Neural cell (in vitro differentiated cells): ENCODE measurements at regions not wholly inside any gene's neighbourhood (a gene's known extent, or its start where the extent isn't known, plus 50 kb on each side); places are given as distances from the start of the nearest gene placed in this dataset.

Experiments
- EZH2 ChIP-seq: fragments of 200-600, 300-800 bp; shearing (Covaris generic), sonication (generic); IDR thresholded peaks from 2 replicates; pipeline ENCODE4 v1.6.1; 2014; ENCODE audit warnings: antibody characterized with exemption, low read length, borderline replicate concordance, mild to moderate bottlenecking; ENCODE audit not compliant: insufficient read depth, poor library complexity, severe bottlenecking
- MXI1 ChIP-seq: fragments of 450-650 bp; conservative IDR thresholded peaks from 2 replicates; pipeline ENCODE4 v1.6.1; 2014; ENCODE audit warnings: antibody characterized with exemption, mild to moderate bottlenecking; ENCODE audit not compliant: poor library complexity, severe bottlenecking
- SMC3 ChIP-seq: fragments of 450-650 bp; conservative IDR thresholded peaks from 2 replicates; pipeline ENCODE4 v1.6.1; 2014; ENCODE audit warnings: antibody characterized with exemption, mild to moderate bottlenecking, moderate library complexity; ENCODE audit not compliant: poor library complexity
- TF ChIP-seq, protein P1 (sequence below): fragments of 450-650 bp; IDR thresholded peaks from 2 replicates; pipeline ENCODE4 v1.5.1; 2014; ENCODE audit warnings: antibody characterized with exemption, mild to moderate bottlenecking, moderate library complexity; ENCODE audit not compliant: poor library complexity, severe bottlenecking

GRCh38 chr4:177107288-177107921 is 202.3 kb upstream of the NEIL3 start:
- TF ChIP-seq, protein P1, sequence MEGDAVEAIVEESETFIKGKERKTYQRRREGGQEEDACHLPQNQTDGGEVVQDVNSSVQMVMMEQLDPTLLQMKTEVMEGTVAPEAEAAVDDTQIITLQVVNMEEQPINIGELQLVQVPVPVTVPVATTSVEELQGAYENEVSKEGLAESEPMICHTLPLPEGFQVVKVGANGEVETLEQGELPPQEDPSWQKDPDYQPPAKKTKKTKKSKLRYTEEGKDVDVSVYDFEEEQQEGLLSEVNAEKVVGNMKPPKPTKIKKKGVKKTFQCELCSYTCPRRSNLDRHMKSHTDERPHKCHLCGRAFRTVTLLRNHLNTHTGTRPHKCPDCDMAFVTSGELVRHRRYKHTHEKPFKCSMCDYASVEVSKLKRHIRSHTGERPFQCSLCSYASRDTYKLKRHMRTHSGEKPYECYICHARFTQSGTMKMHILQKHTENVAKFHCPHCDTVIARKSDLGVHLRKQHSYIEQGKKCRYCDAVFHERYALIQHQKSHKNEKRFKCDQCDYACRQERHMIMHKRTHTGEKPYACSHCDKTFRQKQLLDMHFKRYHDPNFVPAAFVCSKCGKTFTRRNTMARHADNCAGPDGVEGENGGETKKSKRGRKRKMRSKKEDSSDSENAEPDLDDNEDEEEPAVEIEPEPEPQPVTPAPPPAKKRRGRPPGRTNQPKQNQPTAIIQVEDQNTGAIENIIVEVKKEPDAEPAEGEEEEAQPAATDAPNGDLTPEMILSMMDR = no peak
- TF ChIP-seq MXI1 (no peak), SMC3 (no peak), EZH2 (no peak)
